ENCODE measurements at regions not wholly inside any gene's neighbourhood (a gene's known extent, or its start where the extent isn't known, plus 50 kb on each side); places are given as distances from the start of the nearest gene placed in this dataset.
"Not testable (repeated sequence)": the region's sequence is repeated elsewhere in the genome, so short reads cannot be mapped to it uniquely, and the experiment has no call there.

DNA sequence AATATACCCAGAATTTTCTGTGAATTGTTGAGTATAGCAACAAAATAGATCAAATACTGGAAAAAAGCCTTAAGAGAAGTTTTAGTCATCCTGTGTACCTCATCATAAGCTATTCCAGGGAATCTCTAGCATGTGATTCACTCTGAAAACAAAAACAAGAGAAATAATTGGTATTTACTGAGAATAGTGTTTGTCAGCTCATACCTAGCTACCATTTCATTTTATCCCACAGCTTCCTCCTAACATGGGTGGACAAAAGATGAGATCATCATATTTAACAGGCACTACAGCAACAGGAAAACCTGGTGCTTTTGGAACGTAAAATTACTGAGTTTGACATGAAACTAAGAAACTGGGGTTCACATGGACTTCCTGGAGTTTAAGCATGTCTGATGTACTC, 753.5 kb upstream of the NECTIN3 start:
- peak; percentile 2 to 74 for DNase-seq (ENCODE audit: low read depth in 2 of 2)

- no peak for DNase-seq (ENCODE audit: low read depth in 2 of 2)
These were observed 748.3 kb upstream of the NECTIN3 start for GRCh38 chr3:110323349-110323748.

DNA sequence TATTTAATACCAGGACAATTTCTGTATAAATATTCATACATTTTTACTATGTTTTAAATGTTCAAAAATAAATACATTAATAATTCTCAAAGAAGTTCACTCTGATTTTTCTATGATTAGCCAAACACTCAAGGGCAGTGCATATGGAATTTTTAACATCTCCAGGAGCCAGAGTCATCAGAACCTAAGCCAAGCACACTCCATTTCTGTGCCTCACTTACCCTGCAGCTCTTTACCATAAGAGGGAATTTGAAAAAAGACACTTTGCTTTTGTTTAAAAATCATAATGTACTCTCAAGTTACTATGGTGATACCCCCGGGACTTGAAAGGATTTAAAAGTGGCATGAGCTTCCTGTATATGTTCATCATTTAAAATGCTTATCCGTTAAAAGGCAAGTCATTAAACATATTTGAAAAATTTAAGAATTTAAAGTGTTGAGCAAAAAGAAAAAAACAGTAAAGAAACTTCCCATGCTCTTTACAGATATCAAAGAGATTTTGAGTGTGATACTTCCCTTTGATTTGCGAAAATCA, 747.4 kb upstream of the NECTIN3 start:
- no peak for DNase-seq (ENCODE audit: low read depth in 2 of 2)

DNA sequence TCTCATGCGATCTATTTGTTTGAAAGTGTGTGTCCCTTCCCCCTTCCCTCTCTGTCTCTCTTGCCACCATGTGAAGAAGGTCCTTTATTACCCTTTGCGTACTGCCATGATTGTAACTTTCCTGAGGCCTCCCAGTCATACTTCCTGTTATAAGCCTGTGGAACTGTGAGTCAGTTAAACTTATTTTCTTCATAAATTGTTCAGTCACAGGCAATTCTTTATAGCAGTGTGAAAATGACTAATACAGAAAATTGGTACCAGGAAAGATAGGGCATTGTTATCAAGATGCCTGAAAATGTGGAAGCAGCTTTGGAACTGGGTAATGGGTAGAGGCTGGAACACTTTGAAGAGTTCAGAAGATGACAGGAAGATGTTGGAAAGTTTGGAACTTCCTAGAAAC, 743.7 kb upstream of the NECTIN3 start:
- DNase-seq (ENCODE audit: low read depth in 2 of 2): peak in 1 of 2 donors; percentile 62

GRCh38 chr3:110331562-110331961, 740.1 kb upstream of the NECTIN3 start:
- not testable (repeated sequence) for DNase-seq (ENCODE audit: low read depth in 2 of 2)

DNA sequence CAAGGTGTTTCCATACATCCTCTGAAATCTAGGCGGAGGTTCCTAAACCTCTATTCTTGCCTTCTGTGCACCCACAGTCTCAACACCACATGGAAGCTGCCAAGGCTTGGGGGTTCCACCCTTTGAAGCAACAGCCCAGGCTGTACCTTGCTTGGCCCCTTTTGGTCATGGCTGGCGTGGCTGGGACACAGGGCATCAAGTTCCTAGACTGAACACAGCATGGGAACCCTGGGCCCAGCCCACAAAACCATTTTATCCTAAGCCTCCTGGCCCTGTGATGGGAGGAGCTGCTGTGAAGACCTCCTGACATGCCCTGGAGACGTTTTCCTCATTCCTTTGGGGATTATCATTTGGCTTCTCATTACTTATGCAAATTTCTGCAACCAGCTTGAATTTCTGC, 739.0 kb upstream of the NECTIN3 start:
- DNase-seq (ENCODE audit: low read depth in 2 of 2): no peak

- no peak for DNase-seq (ENCODE audit: low read depth in 2 of 2)
These were observed 730.6 kb upstream of the NECTIN3 start for GRCh38 chr3:110341047-110341446.

- peak in 1 of 2 donors; percentile 89 for DNase-seq (ENCODE audit: low read depth in 2 of 2)
These were observed 728.2 kb upstream of the NECTIN3 start for GRCh38 chr3:110343376-110343775.

- peak in 1 of 2 donors; percentile 50 for DNase-seq (ENCODE audit: low read depth in 2 of 2)
These were observed 727.7 kb upstream of the NECTIN3 start for GRCh38 chr3:110343945-110344344.

- DNase-seq (ENCODE audit: low read depth in 2 of 2): no peak
These were observed 727.1 kb upstream of the NECTIN3 start for GRCh38 chr3:110344487-110344886.

- DNase-seq (ENCODE audit: low read depth in 2 of 2): no peak
These were observed 726.5 kb upstream of the NECTIN3 start for GRCh38 chr3:110344897-110345767.

DNA sequence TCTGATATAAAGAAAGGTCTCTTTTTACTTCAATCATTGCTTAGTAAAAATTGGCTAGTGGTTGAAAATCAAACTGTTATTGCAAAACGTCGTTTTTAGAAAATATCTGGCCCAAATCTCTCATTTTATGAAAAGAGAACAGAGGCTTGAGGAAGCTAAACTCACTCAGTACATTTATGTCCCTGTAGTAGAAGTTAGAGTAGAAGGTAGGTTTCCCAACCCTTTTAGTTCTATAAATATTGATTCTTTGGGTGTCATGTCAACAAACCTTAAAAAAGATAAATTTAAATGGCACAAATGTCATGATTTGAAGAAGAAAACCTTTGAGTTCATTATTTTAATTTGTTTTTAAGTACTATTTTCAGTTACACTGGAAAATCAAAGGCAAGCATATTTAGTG, 722.3 kb upstream of the NECTIN3 start:
- no peak for DNase-seq (ENCODE audit: low read depth in 2 of 2)

- peak in 1 of 2 donors; percentile 5 for DNase-seq (ENCODE audit: low read depth in 2 of 2)
These were observed 718.6 kb upstream of the NECTIN3 start for GRCh38 chr3:110352841-110353604.

- DNase-seq (ENCODE audit: low read depth in 2 of 2): no peak
These were observed 708.9 kb upstream of the NECTIN3 start for GRCh38 chr3:110362751-110363150.

DNA sequence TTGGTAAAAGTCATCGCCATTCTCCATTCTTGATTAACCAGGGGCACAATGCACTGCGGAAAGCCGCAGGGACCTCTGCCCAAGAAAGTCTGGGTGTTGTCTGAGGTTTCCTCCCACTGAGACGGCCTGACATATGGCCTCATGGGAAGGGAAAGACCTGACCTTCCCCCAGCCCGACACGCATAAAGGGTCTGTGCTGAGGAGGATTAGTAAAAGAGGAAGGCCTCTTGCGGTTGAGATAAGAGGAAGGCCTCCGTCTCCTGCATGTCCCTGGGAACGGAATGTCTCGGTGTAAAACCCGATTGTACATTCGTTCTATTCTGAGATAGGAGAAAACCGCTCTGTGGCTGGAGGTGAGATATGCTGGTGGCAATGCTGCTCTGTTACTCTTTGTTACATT, 704.3 kb upstream of the NECTIN3 start:
- not testable (repeated sequence) for DNase-seq (ENCODE audit: low read depth in 2 of 2)

DNA sequence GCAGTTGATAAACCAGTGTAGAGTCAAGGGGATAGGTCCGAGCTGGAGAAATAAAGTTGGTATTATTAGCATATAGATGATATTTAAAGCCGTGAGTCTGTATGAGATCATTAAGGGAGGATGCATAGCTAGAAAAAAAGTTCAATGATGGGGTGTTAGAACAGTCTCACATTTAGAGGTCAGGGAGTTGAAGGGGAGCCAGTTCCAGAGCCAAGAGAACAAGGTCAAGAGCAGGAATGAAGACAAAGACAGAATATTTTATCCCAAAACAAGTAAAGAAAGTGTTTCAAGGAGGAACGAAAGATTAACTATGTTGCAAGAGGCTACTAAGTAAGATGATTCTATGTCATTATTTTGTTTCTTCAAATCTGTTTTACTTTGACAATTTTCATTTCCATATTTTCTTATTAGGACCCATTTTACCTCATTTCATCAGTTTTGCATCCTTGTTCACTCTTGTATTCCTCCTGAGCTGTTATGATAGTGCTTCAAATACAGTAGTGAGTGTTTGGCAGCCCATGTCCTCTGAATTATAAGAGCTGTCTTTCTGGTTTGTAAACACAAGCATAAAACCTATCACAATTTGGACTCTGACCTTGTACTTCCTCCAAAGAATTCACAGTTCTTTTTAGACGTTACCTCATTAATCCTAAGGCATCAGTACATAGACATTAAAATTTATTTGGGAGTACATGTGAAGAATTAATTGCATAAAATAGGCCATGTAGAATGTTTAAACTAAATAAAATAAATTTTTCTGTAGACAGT, 695.7 kb upstream of the NECTIN3 start:
- DNase-seq (ENCODE audit: low read depth in 2 of 2): no peak

DNA sequence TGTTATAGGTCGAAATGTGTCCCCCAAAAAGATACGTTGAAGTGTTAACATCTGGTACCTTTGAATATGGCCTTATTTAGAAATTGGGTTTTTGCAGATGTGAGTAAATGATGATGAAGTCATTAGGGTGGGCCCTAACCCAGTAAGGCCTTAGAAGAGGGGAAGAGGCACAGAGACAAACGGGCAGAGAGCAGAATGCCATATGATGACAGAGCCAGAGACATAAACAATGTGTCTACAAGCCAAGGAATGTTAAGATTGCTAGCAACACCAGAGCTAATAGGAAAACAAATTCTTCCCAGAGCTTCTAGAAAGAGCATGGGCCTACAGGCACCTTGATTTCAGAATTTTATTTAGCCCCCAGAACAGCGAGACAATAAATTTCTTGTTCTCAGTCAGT, 693.1 kb upstream of the NECTIN3 start:
- DNase-seq (ENCODE audit: low read depth in 2 of 2): no peak

DNA sequence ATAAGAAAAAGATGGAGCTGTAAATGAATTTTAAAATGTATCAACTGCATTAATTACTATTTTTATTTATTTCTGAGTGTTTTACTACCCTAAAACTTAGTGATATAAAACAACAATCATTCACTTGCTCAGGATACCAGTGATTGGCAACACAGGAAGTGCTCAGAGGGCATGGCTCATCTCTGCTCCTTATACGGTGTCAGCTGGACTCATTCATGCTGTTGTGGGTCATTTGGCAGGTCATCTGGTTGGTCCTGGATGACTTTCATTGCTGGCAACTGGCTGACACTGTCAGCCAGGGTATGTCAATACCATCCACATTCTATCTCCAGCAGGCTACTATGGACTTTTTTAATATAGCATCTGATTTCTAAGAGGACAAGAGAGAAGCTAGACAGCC, 689.6 kb upstream of the NECTIN3 start:
- DNase-seq (ENCODE audit: low read depth in 2 of 2): peak; percentile 14 to 41

GRCh38 chr3:110383356-110383755, 688.3 kb upstream of the NECTIN3 start:
- no peak for DNase-seq (ENCODE audit: low read depth in 2 of 2)

DNA sequence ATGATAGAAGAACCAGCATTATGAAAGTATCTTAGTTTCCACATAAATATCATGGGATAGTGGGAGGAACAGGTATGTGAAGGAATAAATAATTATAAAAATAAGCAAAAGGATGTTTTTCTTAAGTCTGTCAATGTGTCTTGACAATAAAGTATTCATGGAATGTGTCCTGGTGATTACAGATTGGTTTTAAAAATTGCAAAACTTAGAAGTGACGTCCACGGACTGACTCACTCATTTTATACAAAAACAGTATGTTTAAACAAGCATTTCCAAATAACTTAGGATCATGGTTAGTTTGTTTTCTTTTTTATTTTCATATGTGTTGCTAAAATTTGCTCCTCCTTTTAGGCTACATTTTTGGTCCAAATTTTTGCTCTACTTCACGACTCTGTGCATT, 687.0 kb upstream of the NECTIN3 start:
- DNase-seq (ENCODE audit: low read depth in 2 of 2): peak in 1 of 2 donors; percentile 16

- DNase-seq (ENCODE audit: low read depth in 2 of 2): no peak
These were observed 682.6 kb upstream of the NECTIN3 start for GRCh38 chr3:110389005-110389404.

- no peak for DNase-seq (ENCODE audit: low read depth in 2 of 2)
These were observed 681.2 kb upstream of the NECTIN3 start for GRCh38 chr3:110390372-110390771.
